ENCODE measurements at regions not wholly inside any gene's neighbourhood (a gene's known extent, or its start where the extent isn't known, plus 50 kb on each side); places are given as distances from the start of the nearest gene placed in this dataset.

DNA sequence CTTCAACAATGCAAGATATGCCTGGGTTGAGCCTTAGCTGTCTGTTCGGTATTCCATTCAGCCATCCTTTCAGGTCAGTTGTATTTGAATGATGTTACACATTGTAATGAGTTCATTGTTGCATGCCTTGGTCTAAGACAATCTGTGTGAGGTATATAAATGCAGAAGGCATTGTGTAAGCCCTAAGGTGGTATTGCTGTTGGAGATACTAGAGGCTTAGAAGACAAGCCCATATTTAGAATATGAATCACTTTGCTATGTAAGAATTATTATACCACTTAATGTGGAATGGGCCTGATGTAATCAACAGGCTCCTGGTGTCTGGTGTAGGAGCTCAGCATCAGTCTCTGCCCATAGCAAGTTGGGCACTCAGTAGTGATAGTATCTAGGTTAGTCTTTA is 473.4 kb upstream of the GNPDA2 start:
- no peak for DNase-seq

DNA sequence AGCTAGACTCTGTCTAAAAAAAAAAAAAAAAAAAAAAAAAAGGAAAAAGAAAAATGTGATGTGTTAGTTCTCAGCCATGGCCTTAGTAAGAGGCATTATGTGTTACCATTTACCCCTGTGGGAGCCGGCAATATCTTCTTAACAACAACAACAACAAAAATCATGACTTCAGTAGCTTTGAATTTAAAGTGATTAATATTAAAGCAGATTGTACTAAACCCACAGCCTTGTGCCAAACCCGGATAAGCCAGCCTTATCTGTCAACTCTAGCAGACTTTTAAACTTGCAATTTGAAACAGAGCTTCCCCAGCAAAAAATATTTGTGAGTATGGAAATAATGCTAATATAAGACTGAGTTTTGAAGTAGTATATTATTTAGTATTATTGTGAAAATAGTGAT is 462.1 kb upstream of the GNPDA2 start:
- no peak for DNase-seq

DNA sequence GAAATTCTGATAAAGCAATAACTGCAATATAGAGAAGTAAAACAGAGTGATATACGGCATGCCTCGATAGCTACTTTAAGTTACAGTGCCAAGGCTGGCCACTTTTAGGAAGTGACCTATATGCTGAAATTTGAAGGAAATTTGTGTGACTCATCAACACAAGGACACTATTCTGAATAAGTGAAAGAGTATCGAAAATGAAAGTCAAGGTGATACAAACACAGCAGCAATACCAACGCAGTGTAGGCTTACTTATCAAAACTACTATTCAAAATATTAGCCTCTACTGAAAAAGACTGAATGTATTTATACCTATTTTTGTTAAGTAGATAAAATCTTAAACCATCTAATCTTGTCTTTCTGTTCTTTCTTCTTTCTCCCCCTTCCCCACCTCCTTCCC is 459.9 kb upstream of the GNPDA2 start:
- no peak for DNase-seq

DNA sequence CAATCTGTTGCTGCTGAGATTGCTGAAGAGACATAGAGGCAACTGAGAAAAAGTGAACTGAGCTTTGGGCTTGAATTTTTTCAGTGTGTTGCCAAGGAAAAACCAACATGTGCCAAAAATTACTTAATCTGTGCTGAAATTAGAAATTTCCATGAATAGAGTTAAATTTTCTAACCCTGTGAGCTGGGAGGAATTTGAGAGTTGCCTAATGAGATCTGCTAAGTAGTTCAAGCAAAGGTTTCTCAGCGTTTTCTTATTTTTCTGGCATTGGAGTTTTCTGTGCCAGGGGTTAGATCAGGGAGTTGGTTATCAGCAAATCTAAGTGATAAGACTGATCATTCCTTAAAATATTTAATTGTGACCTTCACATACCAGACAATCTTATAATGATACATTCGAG is 457.5 kb upstream of the GNPDA2 start:
- DNase-seq, result no peak

DNA sequence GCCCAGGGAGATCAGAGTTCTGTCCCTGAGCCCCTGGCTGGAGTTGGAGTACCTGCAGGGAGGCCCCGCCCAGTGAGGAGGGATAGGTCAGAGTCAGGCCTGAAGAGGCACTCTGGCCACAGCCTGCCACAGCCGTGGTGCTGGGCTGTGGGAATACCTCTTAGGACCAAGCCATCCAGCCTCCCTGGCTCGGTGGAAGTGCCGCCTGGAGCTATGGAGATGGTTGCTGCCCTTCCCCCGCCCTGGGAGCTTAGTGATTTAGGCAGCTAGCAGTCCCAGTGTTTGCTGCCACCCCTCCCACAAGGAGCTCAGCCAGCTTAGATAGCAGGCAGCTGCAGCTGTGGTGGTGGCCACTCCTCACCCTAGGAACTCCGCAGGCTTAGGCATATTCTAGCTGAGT is 446.3 kb upstream of the GNPDA2 start:
- DNase-seq, result no peak

DNA sequence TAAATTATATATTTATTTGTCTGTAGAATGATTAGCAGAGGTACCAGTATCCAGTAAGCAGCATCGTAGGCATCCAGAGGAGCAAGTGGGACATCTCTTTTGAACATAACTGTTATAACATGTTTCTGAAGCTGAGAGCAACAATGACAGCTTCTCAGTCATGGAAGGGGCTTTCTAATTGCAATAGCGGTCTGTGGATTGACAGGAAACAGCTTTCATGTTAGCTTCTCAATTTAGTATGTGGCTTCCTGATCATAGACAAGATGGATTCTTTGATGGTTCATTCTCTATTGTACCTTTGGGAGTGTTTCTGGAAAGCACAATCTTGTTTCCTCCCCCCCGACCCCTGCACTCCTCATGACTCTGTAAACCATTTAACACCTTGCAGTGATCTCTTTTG is 434.6 kb upstream of the GNPDA2 start:
- DNase-seq, result no peak

DNA sequence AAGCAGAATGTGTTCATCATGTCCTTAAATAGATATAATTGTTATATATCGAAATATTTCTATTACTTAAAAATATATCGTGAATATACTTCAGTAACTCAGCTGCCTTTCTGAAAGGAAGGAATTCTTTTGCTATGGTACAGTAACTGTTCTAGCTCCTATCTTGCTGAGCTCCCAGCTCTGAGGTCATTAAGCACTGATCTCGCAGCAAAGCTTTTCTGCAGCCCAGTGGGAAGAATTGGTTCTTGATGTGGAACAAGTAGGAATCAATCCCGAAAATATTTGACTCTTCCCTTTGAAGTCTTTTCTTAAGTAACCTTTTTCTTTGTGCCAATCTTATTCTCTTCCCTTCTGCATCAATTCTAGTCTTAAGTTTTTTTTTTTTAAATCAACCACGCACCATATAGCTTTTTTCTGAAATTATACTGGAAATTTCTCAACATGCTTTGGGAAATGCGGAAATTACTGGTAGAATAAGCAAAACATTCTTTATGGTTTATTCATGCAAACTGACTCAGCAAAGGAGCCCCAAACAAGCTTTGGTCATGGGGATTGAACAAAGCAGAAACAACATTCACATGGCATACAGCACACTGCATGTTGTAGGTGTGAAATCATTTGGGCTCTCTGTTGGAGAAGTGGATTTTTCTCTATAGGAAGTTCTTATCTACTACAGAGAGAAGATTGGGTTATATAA is 428.9 kb upstream of the GNPDA2 start:
- DNase-seq, result no peak

DNA sequence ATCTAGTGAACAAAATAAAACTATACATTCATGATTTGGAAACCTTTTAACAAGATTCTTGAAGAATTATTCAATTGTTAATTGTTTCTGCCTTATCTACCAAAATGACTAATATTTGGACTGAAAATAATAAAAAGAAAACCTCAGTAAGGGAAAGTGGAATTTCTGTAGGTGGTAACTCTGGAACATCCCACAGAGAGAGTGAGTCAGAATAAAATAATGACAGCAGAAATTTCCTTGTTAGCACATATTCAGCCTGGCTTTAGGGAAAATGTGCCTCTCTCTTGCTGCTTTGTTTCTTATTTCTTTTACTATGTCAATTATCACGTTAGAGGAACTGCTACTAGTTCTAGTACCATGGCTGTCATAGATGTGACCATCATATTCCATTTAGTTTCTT is 421.5 kb upstream of the GNPDA2 start:
- DNase-seq, result no peak

DNA sequence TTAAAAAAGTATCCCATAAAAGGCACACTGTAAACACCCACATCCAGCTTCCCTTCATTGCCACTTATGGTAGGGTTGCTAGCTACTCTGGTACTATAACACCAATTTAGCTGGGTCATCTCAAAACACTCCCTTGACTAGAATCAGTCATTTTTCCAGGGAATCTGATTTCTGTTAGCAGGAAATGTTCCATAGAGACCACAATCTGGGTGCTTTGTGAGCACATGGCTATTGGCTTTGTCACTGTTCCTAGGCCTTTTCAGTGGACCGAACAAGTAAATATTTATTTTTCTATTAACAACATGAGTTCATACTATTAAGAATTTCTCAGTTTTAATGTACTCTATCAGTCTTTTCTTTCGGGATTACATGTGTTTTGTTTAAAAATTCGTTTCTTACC is 404.7 kb upstream of the GNPDA2 start:
- no peak for DNase-seq

DNA sequence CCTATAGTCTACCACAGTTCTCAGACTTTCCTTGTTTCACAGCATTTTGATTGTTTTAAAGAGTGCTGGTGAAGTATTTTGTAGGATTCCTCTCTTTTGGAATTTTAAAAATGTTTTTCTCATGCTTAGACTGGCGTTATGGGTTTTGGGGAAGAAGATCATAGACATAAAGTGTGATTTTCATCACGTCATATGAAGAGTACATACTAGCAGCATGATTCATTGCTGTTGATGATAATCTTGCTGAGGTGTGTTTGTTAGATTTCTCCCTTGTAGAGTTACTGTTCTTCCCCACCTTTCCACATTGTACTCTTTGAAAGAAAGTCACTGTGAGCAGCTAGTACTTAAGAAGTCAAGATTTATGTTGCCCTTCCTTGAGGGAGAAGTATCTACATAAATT is 396.1 kb upstream of the GNPDA2 start:
- no peak for DNase-seq

DNA sequence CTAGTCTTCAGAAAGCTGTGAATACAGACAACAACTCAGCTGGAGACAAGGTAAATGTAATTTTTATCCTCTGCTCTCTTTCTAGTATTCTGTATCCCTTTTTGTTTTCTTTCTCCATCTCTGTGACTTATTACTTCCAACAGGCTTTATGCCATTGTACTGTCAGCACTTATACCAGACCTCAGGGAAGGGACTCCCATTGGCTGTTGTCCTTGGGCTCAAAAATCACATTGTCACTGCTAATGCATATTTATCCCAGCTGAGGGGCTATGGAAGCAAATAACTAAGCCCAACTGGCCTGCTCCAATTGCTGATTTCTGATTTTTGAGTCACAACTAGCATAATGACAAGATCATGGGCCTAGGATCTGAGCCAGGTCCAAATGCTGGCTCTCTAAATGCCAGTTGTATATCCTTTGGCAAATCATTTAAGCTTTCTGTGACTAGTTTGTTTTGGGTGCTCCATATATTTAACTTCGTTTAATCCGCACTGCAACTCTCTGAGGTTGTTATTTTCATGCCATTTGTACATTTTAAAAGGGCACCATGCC is 395.1 kb upstream of the GNPDA2 start:
- no peak for DNase-seq

DNA sequence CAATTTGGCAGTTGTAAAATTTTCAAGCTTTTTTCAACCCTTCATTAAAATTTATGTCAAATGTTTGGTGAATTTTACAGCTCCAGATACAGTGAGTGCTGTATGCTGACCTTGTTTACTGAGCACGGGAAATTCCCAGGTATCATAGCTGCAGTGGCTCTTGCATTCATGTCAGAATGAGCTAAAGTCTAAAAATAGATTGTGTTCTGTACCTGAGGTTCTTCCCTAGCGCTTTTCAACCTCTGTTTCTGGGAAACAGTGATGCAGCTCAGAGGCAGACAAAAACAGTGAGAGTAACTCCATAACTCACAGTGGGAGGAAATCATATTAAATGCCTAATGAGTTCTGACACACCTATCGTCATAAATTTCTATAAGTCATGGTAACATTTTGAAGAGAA is 393.8 kb upstream of the GNPDA2 start:
- DNase-seq, result no peak

DNA sequence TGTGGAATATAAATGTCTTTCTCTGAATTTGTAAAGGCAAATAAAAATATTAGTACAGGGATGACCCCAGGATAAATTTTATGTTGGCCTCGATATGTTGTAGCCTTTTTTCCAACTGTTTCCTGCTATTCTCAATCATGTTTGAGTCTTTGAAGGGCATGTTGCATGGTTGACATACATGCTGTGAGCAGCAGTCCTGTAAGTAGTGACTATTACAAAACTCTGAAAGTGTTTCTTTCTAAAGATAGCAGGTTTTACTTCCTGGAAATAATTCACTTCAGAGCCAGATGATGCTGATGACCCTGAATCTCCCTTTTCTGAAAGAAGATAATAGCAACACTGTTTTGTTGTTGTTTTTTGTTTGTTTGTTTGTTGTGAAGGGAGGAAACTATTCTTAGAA is 393.0 kb upstream of the GNPDA2 start:
- no peak for DNase-seq

DNA sequence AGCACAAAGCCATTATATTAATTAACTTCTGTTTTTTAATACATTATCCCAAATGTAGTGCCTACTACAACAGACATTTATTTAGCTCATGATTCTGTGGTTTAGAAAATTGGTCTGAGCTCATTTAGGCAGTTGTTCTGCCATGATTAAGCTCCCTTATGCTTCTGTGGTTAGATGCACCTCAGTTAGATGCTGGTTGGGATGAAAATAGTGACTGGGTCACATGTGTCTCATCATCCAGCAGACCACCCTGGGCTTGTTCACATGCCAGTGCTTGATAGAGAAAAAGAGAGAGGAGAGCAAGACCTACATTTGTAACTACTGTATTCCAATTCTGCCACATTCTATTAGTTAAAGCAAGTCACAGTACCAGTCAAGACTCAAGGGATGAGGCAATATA is 376.4 kb upstream of the GNPDA2 start:
- DNase-seq, result no peak

DNA sequence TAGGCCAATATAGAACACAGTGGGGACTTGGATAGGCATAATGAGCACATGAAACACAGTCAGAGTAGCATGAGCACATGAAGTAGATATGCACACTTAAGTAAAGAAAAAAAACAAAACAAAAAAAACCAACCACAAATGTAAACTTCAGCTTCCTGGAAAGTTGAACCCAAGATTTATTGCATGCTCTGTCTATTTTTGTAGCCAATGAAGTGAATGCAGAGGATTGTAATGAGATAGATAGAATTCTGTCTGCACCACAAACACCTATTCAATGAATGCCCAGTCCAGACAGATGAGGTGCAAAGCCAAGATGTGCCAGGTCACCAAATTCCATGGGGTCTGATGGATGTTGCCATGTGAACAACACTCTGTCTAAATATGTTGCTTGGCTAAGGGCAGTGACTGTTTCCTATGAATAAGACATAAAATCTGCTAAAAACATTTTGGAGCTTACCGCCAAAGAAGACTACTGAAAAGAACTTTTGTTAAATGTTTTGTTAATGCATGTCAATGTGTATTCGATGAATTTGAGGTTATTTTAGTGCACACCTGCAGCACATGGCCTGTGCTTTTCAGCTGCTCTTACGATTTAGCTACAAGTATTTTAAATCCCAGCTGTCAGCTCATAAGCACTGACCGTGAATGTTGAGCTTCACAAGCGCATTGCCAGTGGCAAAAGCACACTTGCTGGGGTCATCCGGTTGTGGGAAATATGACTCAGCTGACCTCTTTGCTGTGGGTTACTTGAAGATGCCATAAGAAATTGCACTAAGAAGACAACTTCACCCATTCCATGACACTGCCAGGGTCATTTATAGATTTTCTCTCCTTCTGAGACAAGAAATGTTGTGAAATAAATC is 374.8 kb upstream of the GNPDA2 start:
- no peak for DNase-seq

DNA sequence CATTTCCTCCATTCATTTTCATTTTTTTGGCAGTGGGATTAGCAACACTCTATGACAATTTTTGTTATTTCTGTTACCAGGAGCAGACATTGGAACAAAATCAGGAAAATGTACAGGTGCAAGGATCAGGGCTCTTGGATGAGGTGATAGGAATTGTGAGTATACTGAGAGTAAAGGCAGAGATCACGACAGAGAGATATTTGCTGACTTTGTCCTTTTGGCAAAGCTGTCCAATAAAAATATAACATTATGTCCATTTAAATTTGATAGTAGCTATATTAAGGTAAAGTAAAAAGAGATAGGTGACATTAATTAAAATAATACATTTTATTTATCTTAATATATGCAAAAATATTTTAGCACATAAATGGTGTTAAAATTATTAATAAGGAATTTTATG is 373.1 kb upstream of the GNPDA2 start:
- no peak for DNase-seq

DNA sequence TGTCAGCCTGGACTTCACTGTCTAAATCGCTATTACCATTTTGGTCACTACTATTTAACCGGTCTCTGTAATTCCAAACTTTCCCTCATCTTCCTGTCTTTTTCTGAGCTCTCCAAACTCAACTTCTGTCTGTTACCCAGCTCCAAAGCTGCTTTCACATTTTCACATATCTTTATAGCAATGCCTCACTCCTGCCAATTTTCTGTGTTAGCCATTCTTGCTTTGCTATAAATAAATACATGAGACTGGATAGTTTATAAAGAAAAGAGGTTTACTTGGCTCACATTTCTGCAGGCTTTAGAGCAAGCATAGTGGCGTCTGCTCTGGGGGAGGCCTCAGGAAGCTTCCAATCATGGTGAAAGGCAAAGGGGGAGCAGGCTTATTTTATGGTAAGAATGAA is 368.3 kb upstream of the GNPDA2 start:
- no peak for DNase-seq

DNA sequence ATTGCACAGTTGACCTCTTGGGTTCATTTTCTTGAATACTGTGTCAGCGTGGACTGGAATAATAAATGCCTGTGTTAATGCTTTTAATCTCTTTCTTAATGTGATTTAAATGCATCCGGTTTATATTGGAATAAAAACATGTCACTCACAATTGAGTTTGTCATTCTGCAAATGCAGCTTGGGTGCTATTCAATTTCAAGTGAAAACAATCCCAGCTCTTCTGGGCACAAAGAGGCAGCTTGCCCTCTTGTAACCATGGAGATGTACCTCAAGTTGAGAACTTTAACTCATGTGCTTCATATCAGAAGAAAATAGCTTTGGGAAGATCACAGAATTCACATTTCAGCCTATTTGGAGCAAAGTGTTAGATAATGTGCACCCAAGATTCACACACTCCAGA is 355.7 kb upstream of the GNPDA2 start:
- DNase-seq, result no peak

DNA sequence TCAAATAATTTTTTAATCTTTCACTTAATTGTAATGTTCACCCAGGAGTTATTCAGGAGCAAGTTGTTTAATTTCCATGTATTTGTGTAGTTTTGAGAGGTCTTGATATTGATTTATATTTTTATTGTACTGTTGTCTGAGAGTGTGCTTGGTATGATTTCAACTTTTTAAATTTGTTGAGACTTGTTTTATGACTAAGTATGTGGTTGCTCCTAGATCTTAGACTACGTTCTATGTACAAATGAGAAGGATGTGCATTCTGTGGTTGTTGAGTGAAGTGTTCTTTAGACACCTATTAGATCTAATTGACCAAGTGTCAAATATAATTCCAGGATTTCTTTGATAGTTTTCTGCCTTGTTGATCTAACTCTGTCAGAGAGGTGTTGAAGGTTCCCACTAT is 353.3 kb upstream of the GNPDA2 start:
- no peak for DNase-seq

DNA sequence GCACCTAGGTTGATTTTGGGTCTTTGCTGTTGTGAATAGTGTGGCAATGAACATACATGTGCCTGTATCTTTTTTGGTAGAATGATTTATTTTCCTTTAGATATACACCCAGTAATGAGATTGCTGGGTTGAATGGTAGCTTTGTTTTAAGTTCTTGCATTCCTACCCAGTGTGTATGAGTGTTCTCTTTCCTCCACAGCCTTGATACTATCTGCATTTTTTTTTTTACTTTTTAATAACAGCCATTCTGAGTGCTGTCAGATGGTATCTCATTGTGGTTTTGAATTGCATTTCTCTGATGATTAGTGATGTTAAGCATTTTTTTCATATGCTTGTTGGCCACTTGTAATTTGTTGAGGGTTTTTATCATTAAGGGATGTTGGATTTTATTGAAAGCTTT is 351.8 kb upstream of the GNPDA2 start:
- DNase-seq, result no peak

DNA sequence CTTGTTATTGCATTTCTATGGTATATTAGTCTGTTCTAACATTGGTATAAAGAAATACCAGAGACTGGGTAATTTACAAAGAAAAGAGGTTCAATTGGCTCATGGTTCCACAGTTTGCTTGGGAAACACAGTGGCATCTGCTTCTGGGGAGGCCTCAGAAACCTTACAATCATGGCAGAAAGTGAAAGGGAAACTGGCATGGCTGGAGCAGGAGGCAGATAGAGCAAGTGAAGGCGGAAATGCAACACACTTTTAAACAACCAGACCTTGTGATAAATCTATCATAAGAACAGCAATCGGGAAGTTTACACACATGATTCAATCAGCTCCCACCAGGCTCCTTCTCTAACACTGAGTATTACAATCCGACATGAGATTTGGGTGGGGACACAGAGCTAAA is 346.6 kb upstream of the GNPDA2 start:
- DNase-seq, result no peak

DNA sequence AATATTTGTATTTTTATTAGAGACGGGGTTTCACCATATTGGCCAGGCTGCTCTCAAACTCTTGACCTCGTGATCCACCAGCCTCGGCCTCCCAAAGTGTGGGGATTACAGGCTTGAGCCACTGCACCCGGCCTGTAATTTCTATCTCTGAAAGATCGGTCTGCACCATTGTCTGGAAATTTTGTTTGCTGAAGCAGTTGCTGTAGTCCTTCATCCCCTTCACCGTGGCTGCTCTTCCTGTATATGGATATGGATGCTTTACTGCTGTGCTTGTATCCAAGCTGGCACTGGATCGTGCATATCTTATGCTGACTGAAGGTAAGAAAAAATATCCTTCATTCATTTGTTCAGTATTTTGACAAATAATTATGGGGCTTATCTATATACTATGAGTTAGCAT is 338.4 kb upstream of the GNPDA2 start:
- DNase-seq, result no peak

DNA sequence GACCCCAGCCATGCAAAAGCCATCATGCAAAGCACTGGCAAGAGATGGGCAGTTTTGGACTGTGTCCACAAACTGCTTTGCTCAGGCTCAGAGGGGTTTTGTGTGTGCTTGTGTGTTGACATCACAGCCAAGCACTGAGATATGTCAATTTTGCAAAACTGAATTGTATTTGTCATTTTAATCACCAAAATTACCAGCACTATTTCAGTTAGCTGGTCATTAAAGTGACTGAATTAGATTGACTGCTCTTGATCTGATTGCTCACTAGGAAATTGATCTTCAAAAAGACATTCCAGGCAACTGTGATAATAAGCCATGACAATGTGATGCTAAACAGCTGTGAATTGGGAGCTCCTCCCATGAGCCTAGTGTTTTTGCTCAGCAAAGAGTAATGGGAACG is 337.3 kb upstream of the GNPDA2 start:
- DNase-seq, result no peak

DNA sequence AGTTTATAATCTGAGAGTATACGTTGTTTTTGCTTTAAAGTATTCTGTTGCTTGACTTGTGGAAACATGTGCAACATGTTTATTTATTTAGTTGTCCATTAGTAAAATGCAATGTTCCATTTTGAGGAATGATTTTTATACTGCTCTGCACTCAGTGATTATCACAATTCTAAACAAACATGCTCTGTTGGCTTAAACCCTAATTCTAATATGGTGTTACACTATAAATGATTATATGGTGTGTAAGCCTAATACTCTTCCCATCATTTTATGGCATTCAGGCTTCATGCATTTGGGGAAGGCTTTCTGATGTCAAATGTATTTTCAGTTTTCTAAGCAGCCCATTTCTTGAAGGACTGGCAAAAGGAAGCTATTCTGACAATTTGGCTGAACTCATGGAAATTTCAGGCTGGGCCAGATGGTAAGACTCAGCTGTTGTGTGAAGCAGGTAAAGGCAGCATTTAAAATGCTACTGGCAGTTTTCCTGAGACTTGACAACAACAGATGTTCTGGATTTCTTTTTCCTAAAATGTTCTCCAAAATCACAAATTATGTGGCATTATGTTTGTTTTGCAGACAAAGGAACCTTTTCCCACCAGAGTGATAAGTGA is 336.7 kb upstream of the GNPDA2 start:
- DNase-seq, result no peak

Data from right forelimb (tissue), 1 donor.